Dedifferentiated amniotic fluid mesenchymal stem cell (primary cell): ENCODE measurements at regions not wholly inside any gene's neighbourhood (a gene's known extent, or its start where the extent isn't known, plus 50 kb on each side); places are given as distances from the start of the nearest gene placed in this dataset.
"Not testable (repeated sequence)": the region's sequence is repeated elsewhere in the genome, so short reads cannot be mapped to it uniquely, and the experiment has no call there.

ENCODE experiments used
- DNase-seq: peaks from one replicate; pipeline ENCODE4 v3.0.0-alpha.2; 2016; ENCODE audit errors: extremely low spot score

DNA sequence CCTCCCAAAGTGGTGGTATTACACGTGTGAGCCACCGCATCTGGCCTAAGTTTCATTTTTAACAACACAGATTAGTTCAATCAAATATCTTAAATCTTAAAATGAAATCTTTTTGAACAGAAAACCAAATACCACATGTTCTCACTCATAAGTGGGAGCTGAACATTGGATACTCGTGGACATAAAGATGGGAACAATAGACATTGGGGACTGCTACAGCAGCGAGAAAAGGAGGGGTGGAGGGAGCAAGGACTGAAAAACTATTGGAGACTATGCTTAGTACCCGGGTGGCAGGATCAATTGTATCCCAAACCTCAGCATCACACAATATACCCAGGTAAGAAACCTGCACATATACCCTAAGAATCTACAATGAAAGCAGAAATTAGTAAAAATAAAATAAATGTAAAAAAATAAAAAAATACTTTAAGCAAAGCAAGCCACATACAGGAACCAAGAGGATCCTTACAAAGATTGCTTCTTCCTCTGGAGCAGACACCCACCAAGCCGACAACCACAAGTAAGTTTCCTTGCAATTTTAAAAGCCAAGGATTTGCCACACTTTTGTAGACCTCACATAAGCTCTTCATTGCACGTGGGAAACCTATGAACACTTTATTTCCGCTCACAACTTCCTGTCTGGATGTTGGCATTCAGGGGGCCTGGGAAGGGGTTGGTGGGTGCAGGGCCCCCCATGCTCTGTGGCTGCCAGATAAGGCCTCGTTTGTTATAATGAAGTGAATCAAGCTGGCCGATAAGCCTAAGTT is 147.9 kb downstream of the MYCN start:
- no peak for DNase-seq

DNA sequence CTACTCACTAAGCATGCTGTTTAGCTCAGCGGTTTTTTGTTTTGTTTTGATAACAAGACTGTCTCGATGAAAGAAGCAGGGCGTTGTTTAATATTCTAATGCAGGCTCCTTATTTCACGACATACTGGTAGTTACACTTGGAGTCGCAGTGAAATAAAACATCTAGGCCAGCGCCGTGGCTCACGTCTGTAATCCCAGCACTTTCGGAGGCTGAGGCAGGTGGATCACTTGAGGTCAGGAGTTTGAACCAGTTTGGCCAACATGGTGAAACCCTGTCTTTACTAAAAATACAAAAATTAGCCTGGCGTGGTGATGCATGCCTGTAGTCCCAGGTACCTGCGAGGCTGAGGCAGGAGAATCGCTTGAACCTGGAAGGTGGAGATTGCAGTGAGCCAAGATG is 145.8 kb downstream of the MYCN start:
- not testable (repeated sequence) for DNase-seq

- DNase-seq: no peak
These were observed 144.7 kb downstream of the MYCN start for GRCh38 chr2:16085073-16085472.

GRCh38 chr2:16084274-16084673 is 143.9 kb downstream of the MYCN start:
- DNase-seq: no peak

- DNase-seq: no peak
These were observed 141.9 kb downstream of the MYCN start for GRCh38 chr2:16082276-16082675.

- DNase-seq: no peak
These were observed 141.2 kb downstream of the MYCN start for GRCh38 chr2:16081316-16082200.

GRCh38 chr2:16080516-16080915 is 140.2 kb downstream of the MYCN start:
- DNase-seq: no peak

DNA sequence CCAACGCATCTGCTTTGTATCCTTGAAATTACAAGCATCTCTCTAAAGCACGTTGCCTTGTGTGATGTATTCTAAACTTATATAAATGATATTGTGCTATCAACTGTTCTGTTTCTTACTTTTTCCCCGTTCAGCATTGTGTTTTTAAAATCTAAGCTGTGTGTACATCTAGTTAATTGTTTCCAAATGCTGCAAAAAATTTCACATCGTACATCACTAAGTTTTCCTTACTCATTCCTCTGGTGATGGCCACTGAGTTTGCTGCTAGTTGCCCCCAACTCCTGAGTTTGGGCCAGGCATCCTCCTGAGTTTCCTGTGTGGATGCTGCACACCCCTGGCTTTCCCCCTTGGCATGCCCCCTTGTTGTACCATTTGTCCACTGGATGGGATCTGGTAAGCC is 139.7 kb downstream of the MYCN start:
- DNase-seq: no peak

GRCh38 chr2:16079637-16080036 is 139.3 kb downstream of the MYCN start:
- no peak for DNase-seq

DNA sequence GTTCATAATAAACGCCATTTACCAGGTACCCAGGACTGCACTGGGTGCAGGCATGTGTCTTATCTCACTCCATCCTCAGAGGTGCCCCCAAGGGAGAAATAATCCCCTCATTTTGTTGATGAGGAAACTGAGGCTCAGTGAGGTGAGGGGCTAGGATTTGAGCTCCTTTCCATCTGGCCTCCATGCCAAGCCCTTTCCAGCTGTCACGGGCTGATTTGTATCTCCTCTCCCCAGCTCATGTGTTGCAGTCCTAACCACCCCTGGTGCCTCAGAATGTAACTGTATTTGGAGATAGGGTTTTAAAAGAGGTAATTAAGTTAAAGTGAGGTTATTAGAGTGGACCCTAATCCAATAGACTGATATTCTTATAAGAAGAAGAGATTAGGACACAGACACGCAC is 137.3 kb downstream of the MYCN start:
- DNase-seq: no peak

DNA sequence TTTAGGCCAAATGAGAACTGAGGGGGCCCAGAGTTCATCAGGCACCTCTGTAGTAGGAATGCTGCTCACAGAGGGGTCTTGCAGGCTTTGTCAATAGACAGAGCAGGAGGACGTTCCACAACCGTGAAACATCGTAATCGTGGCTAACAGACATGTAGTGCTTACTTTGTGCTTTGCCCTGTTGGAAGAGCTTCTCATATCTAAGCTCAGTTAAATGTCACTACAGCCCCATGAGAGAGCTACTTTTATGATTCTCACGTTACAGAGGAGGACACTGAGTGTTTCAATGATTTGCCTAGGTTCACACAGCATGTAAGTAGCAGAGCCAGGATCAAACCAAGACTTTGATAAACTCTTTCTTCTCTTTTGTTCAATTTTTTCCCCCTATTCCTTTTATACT is 136.6 kb downstream of the MYCN start:
- no peak for DNase-seq

GRCh38 chr2:16075045-16076012 is 135.0 kb downstream of the MYCN start:
- DNase-seq: no peak

DNA sequence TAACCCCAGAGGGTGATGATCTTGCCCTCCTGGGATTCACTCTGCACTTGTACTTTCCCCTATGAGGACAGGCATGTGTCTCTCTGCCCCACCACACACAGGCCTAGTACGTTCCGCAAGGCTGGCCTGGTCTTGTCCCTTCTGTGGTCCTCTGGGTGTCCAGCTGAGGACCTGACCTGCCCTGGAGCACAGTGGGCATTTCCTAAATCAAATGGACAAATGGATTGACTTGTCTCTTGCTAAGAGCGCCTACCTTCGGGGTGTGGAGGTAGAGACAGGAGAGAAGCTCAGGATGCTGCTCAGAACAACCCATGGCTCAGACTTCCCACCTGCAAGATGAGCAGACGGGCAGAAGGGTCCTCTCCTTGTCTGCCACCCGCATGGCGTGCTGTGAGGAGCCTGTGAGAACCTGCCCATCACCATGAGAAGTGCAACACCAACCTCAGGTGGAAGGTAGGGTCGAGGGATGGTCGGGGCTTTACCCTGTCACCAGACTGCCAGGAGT is 133.6 kb downstream of the MYCN start:
- no peak for DNase-seq

GRCh38 chr2:16073471-16073870 is 133.1 kb downstream of the MYCN start:
- no peak for DNase-seq

- no peak for DNase-seq
These were observed 132.4 kb downstream of the MYCN start for GRCh38 chr2:16072638-16073290.

GRCh38 chr2:16071865-16072637 is 131.7 kb downstream of the MYCN start:
- no peak for DNase-seq

- DNase-seq: no peak
These were observed 130.9 kb downstream of the MYCN start for GRCh38 chr2:16071039-16071864.

DNA sequence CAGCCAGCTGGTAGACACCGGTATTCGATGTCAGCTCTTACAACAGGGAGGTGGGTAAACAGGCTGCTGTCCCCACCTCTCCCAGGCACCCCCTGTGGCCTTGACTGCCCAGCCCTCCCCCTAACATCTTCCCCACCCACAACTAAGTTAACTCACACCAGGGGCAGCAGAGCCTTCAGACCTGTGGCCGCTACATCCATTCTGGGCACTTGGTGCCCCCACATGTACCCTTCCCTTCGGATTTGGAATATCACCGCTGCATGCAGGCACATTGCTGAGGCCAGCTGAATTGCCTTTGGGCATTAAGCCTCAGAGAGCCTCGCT is 130.3 kb downstream of the MYCN start:
- no peak for DNase-seq

- no peak for DNase-seq
These were observed 129.7 kb downstream of the MYCN start for GRCh38 chr2:16069933-16070647.
